ENCODE measurements at regions not wholly inside any gene's neighbourhood (a gene's known extent, or its start where the extent isn't known, plus 50 kb on each side); places are given as distances from the start of the nearest gene placed in this dataset.
"Not testable (repeated sequence)": the region's sequence is repeated elsewhere in the genome, so short reads cannot be mapped to it uniquely, and the experiment has no call there.

GRCh38 chr11:24390016-24390415, 106.8 kb upstream of the LUZP2 start:
- no peak for DNase-seq (ENCODE audit: low read depth)
- H3K4me3 ChIP-seq (ENCODE audit: low read length): no peak overlapping the region
- no peak overlapping the region for H3K9ac ChIP-seq (ENCODE audit: low read length)
- no peaks in the 10 kb centered on the region for H3K36me3 ChIP-seq (ENCODE audit: control insufficient read depth, insufficient read depth, low read length, severe bottlenecking)
- peaks cover 4% of the 10 kb centered on the region for H3K4me1 ChIP-seq (ENCODE audit: control insufficient read depth, insufficient read depth, low read length)
- H3K9me3 ChIP-seq (ENCODE audit: control insufficient read depth, low read length): no peaks in the 10 kb centered on the region
- H3K27me3 ChIP-seq (replicated peaks; ENCODE audit: control insufficient read depth, insufficient read depth, low read length): no peaks in the 10 kb centered on the region

DNA sequence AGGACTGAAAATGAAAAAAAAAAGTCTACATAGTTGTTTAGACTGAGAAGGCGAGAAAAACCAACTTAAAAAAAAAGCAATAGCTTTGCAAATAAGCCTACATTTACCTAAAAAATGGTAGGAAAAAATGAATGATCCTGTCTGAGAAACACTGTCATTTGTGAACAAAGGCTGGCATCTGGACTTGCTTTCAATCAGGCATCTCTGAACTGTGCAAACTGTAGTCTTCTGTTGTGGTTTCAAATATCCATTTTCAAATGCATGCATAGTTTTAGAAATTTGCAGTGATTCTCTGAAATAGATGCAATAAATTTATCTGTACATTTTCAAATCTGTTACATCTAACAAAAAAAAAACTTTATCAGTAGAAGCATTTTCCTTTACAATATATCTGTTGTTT, 106.1 kb upstream of the LUZP2 start:
- H3K36me3 ChIP-seq (ENCODE audit: control insufficient read depth, insufficient read depth, low read length, severe bottlenecking): no peaks in the 10 kb centered on the region
- H3K4me3 ChIP-seq (ENCODE audit: low read length): no peak overlapping the region
- H3K27me3 ChIP-seq (replicated peaks; ENCODE audit: control insufficient read depth, insufficient read depth, low read length): no peaks in the 10 kb centered on the region
- H3K9ac ChIP-seq (ENCODE audit: low read length): no peak overlapping the region
- DNase-seq (ENCODE audit: low read depth): no peak
- no peaks in the 10 kb centered on the region for H3K9me3 ChIP-seq (ENCODE audit: control insufficient read depth, low read length)
- peaks cover 4% of the 10 kb centered on the region for H3K4me1 ChIP-seq (ENCODE audit: control insufficient read depth, insufficient read depth, low read length)

DNA sequence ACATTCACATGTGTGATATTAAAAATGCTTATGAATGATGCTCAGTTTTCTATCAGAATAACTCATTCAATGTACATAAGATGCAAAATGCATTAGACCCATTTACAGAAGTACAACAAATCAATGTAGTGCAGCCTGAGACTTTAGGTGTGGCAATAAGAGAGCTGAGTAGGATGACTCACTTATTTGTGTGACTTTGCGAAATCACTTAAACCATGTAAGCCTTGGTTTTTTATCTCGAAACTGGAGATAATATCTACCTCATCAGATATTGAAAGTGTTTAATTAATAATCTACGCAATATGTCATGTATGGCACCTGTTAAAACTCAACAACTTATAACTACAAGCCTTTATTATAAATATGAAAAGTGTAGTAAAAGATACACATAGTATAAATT, 105.7 kb upstream of the LUZP2 start:
- Histone ChIP-seq H3K36me3 (ENCODE audit: control insufficient read depth, insufficient read depth, low read length, severe bottlenecking) (no peaks in the 10 kb centered on the region), H3K9ac (ENCODE audit: low read length) (no peak overlapping the region), H3K9me3 (ENCODE audit: control insufficient read depth, low read length) (no peaks in the 10 kb centered on the region), H3K27me3 (replicated peaks; ENCODE audit: control insufficient read depth, insufficient read depth, low read length) (no peaks in the 10 kb centered on the region), H3K4me3 (ENCODE audit: low read length) (no peak overlapping the region), H3K4me1 (ENCODE audit: control insufficient read depth, insufficient read depth, low read length) (peaks cover 4% of the 10 kb centered on the region)
- DNase-seq (ENCODE audit: low read depth): peak; percentile 82

DNA sequence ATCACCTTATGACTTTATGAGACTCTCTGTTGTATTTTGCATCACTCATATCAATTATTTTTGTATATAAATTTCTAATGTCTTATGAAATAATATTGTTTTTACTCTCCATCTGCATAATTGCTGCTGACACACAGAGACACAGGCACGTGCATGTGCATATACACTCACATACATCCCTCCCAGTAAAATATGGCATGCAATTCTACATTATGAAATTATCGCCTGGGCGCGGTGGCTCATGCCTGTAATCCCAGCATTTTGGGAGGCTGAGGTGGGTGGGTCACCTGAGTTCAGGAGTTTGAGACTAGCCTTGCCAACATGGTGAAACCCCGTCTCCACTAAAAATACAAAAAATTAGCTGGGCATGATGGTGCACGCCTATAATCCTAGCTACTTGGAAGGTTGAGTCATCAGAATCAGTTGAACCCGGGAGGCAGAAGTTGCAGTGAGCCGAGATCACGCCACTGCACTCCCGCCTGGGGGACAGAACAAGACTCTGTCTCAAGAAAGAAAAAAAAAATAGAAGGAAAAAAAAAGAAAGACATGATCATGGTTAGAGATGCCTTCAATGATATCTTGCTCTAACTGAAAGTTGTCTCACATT, 96.7 kb upstream of the LUZP2 start:
- Histone ChIP-seq H3K4me1 (ENCODE audit: control insufficient read depth, insufficient read depth, low read length) (no peaks in the 10 kb centered on the region), H3K27me3 (replicated peaks; ENCODE audit: control insufficient read depth, insufficient read depth, low read length) (no peaks in the 10 kb centered on the region), H3K4me3 (ENCODE audit: low read length) (no peak overlapping the region)

GRCh38 chr11:24406389-24406788, 90.5 kb upstream of the LUZP2 start:
- no peak overlapping the region for H3K4me3 ChIP-seq (ENCODE audit: low read length)
- DNase-seq (ENCODE audit: low read depth): no peak
- H3K27me3 ChIP-seq (replicated peaks; ENCODE audit: control insufficient read depth, insufficient read depth, low read length): no peaks in the 10 kb centered on the region
- H3K4me1 ChIP-seq (ENCODE audit: control insufficient read depth, insufficient read depth, low read length): no peaks in the 10 kb centered on the region
- H3K9me3 ChIP-seq (ENCODE audit: control insufficient read depth, low read length): no peaks in the 10 kb centered on the region
- H3K9ac ChIP-seq (ENCODE audit: low read length): no peak overlapping the region
- no peaks in the 10 kb centered on the region for H3K36me3 ChIP-seq (ENCODE audit: control insufficient read depth, insufficient read depth, low read length, severe bottlenecking)

More for the DNA sequence above, 96.7 kb upstream of the LUZP2 start:
- H3K9ac ChIP-seq (ENCODE audit: low read length): no peak overlapping the region
- DNase-seq (ENCODE audit: low read depth): no peak
- H3K36me3 ChIP-seq (ENCODE audit: control insufficient read depth, insufficient read depth, low read length, severe bottlenecking): no peaks in the 10 kb centered on the region
- no peaks in the 10 kb centered on the region for H3K9me3 ChIP-seq (ENCODE audit: control insufficient read depth, low read length)

GRCh38 chr11:24406980-24407379, 89.9 kb upstream of the LUZP2 start:
- no peak overlapping the region for H3K4me3 ChIP-seq (ENCODE audit: low read length)
- no peaks in the 10 kb centered on the region for H3K4me1 ChIP-seq (ENCODE audit: control insufficient read depth, insufficient read depth, low read length)
- H3K27me3 ChIP-seq (replicated peaks; ENCODE audit: control insufficient read depth, insufficient read depth, low read length): no peaks in the 10 kb centered on the region
- no peak for DNase-seq (ENCODE audit: low read depth)
- no peaks in the 10 kb centered on the region for H3K36me3 ChIP-seq (ENCODE audit: control insufficient read depth, insufficient read depth, low read length, severe bottlenecking)
- no peaks in the 10 kb centered on the region for H3K9me3 ChIP-seq (ENCODE audit: control insufficient read depth, low read length)
- no peak overlapping the region for H3K9ac ChIP-seq (ENCODE audit: low read length)

DNA sequence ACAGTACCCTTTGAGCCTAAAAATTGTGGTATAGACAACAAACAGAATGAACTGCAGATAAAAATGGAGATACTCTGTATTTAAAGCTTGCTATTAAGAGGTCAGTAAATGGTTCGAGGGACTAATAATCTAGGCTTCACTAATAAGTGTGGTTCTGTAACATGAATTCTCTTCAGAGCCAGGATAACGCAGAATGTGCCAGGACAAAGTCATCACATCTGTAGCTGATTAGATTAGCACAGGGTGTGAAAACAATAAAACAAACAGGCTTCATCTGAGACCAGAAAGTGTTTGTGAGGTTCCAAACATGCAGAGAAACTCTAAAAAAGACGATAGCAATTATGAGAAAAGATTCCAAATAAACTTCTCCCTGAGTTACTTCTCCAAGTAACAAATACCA, 89.1 kb upstream of the LUZP2 start:
- no peak for DNase-seq (ENCODE audit: low read depth)
- no peaks in the 10 kb centered on the region for H3K36me3 ChIP-seq (ENCODE audit: control insufficient read depth, insufficient read depth, low read length, severe bottlenecking)
- H3K4me1 ChIP-seq (ENCODE audit: control insufficient read depth, insufficient read depth, low read length): no peaks in the 10 kb centered on the region
- H3K4me3 ChIP-seq (ENCODE audit: low read length): no peak overlapping the region
- H3K9ac ChIP-seq (ENCODE audit: low read length): no peak overlapping the region
- H3K27me3 ChIP-seq (replicated peaks; ENCODE audit: control insufficient read depth, insufficient read depth, low read length): no peaks in the 10 kb centered on the region
- H3K9me3 ChIP-seq (ENCODE audit: control insufficient read depth, low read length): no peaks in the 10 kb centered on the region

- Histone ChIP-seq H3K9me3 (ENCODE audit: control insufficient read depth, low read length) (no peaks in the 10 kb centered on the region), H3K9ac (ENCODE audit: low read length) (no peak overlapping the region), H3K27me3 (replicated peaks; ENCODE audit: control insufficient read depth, insufficient read depth, low read length) (no peaks in the 10 kb centered on the region), H3K36me3 (ENCODE audit: control insufficient read depth, insufficient read depth, low read length, severe bottlenecking) (no peaks in the 10 kb centered on the region), H3K4me1 (ENCODE audit: control insufficient read depth, insufficient read depth, low read length) (no peaks in the 10 kb centered on the region), H3K4me3 (ENCODE audit: low read length) (no peak overlapping the region)
- peak; percentile 49 for DNase-seq (ENCODE audit: low read depth)
Observed at GRCh38 chr11:24408202-24408601, 88.7 kb upstream of the LUZP2 start.

- no peaks in the 10 kb centered on the region for H3K27me3 ChIP-seq (replicated peaks; ENCODE audit: control insufficient read depth, insufficient read depth, low read length)
- H3K9ac ChIP-seq (ENCODE audit: low read length): no peak overlapping the region
- DNase-seq (ENCODE audit: low read depth): no peak
- H3K4me3 ChIP-seq (ENCODE audit: low read length): no peak overlapping the region
- H3K36me3 ChIP-seq (ENCODE audit: control insufficient read depth, insufficient read depth, low read length, severe bottlenecking): no peaks in the 10 kb centered on the region
- H3K4me1 ChIP-seq (ENCODE audit: control insufficient read depth, insufficient read depth, low read length): no peaks in the 10 kb centered on the region
- H3K9me3 ChIP-seq (ENCODE audit: control insufficient read depth, low read length): no peaks in the 10 kb centered on the region
Observed at GRCh38 chr11:24411791-24412190, 85.1 kb upstream of the LUZP2 start.

DNA sequence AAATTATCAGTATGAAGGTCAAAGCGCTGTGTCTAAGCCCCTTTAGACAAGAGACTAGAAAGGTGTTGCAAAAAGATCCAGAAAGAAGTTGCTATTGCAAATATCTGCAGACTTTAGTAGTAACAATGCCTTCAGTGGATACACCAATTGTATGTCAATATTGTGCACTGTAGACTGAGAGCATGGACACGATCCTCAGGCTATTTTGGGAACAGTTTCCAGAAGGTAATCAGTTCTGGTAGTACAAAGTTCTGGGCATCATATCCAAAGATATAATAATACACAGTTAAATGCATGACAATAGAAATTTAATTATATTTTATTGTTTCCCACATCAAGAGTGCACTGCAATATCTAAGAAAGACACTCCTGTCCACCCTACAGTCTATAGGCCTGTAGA, 84.1 kb upstream of the LUZP2 start:
- no peak for DNase-seq (ENCODE audit: low read depth)

DNA sequence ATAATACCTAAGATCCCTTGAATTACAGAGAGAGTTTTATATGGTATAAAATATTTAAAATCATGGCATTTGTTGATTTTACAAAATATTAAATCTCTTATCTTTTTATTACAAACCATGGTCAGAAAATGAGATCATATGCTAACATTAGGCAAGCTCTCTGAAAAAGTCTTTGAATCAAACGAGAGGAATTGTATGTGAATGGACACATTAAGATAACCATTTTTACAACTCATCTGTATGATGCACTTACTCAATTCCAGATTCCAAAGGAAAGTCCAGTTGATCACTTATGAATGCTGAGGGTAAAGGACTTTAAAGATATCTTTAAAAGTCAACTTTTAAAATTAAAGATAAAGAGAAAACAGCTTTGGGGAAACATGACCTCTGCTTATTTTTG, 83.5 kb upstream of the LUZP2 start:
- Histone ChIP-seq H3K36me3 (ENCODE audit: control insufficient read depth, insufficient read depth, low read length, severe bottlenecking) (no peaks in the 10 kb centered on the region), H3K4me3 (ENCODE audit: low read length) (no peak overlapping the region), H3K9me3 (ENCODE audit: control insufficient read depth, low read length) (no peaks in the 10 kb centered on the region), H3K9ac (ENCODE audit: low read length) (no peak overlapping the region), H3K4me1 (ENCODE audit: control insufficient read depth, insufficient read depth, low read length) (no peaks in the 10 kb centered on the region), H3K27me3 (replicated peaks; ENCODE audit: control insufficient read depth, insufficient read depth, low read length) (no peaks in the 10 kb centered on the region)
- DNase-seq (ENCODE audit: low read depth): no peak

More for the DNA sequence above, 84.1 kb upstream of the LUZP2 start:
- H3K27me3 ChIP-seq (replicated peaks; ENCODE audit: control insufficient read depth, insufficient read depth, low read length): no peaks in the 10 kb centered on the region
- H3K9ac ChIP-seq (ENCODE audit: low read length): no peak overlapping the region
- H3K4me1 ChIP-seq (ENCODE audit: control insufficient read depth, insufficient read depth, low read length): no peaks in the 10 kb centered on the region
- no peaks in the 10 kb centered on the region for H3K9me3 ChIP-seq (ENCODE audit: control insufficient read depth, low read length)
- H3K4me3 ChIP-seq (ENCODE audit: low read length): no peak overlapping the region
- H3K36me3 ChIP-seq (ENCODE audit: control insufficient read depth, insufficient read depth, low read length, severe bottlenecking): no peaks in the 10 kb centered on the region

DNA sequence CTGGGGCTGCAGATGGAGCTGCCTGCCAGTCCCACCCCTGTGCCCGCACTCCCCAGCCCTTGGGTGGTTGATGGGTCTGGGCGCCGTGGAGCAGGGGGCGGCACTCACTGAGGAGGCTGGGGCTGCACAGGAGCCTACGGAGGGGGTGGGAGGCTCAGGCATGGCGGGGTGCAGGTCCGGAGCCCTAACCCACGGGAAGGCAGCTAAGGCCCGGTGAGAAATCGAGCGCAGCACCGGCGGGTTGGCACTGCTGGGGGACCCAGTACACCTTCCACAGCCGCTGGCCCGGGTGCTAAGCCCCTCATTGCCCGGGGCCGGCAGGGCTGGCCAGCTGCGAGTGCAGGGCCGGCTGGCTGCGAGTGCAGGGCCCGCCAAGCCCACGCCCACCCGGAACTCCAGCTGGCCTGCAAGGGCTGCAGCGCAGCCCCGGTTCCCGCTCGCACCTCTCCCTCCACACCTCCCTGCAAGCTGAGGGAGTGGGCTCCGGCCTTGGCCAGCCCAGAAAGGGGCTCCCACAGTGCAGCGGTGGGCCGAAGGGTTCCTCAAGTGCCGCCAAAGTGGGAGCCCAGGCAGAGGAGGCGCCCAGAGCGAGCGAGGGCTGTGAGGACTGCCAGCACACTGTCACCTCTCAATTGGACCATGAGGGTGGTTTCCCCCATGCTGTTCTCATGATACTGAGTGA, 80.8 kb upstream of the LUZP2 start:
- not testable (repeated sequence) for H3K9me3 ChIP-seq (ENCODE audit: control insufficient read depth, low read length); DNase-seq (ENCODE audit: low read depth); H3K4me3 ChIP-seq (ENCODE audit: low read length); H3K27me3 ChIP-seq (replicated peaks; ENCODE audit: control insufficient read depth, insufficient read depth, low read length); H3K36me3 ChIP-seq (ENCODE audit: control insufficient read depth, insufficient read depth, low read length, severe bottlenecking); H3K4me1 ChIP-seq (ENCODE audit: control insufficient read depth, insufficient read depth, low read length); H3K9ac ChIP-seq (ENCODE audit: low read length)
